Upper lobe of right lung (tissue), 1 donor: ENCODE measurements at regions not wholly inside any gene's neighbourhood (a gene's known extent, or its start where the extent isn't known, plus 50 kb on each side); places are given as distances from the start of the nearest gene placed in this dataset.
"Not testable (repeated sequence)": the region's sequence is repeated elsewhere in the genome, so short reads cannot be mapped to it uniquely, and the experiment has no call there.

ENCODE experiments used
- ATAC-seq: fragments of 200-7000 bp; cut with Tn5 transposase; one replicate; pipeline ENCODE4 v1.9.1; 2020; ENCODE audit warnings: mild to moderate bottlenecking, moderate library complexity
- DNase-seq: peaks from one replicate; pipeline ENCODE4 v3.0.0-alpha.2; 2020
- H3K27ac ChIP-seq: fragments of 200-600 bp; one replicate; pipeline ENCODE4 v1.8.0; 2022
- H3K27me3 ChIP-seq: fragments of 200-600 bp; one replicate; pipeline ENCODE4 v1.8.0; 2022; ENCODE audit warnings: mild to moderate bottlenecking
- H3K36me3 ChIP-seq: fragments of 200-600 bp; one replicate; pipeline ENCODE4 v1.8.0; 2022
- H3K4me1 ChIP-seq: fragments of 200-600 bp; one replicate; pipeline ENCODE4 v1.8.0; 2022
- H3K4me3 ChIP-seq: fragments of 200-600 bp; one replicate; pipeline ENCODE4 v1.8.0; 2022; ENCODE audit warnings: mild to moderate bottlenecking
- H3K9me3 ChIP-seq: fragments of 200-600 bp; one replicate; pipeline ENCODE4 v1.8.0; 2022
- intact Hi-C: fragments of 100-400 bp; cut with DNase I; formaldehyde crosslinking; loops from one replicate; pipeline ENCODE4 v1.11.0; 2022
- TF ChIP-seq, protein P1 (sequence below): fragments of 200-600 bp; IDR thresholded peaks from one replicate; pipeline ENCODE4 v1.8.0; 2022; ENCODE audit warnings: antibody characterized with exemption
- donor health status: DM: no; HTN: yes; CAD: no; lungs with severe emphysema.

DNA sequence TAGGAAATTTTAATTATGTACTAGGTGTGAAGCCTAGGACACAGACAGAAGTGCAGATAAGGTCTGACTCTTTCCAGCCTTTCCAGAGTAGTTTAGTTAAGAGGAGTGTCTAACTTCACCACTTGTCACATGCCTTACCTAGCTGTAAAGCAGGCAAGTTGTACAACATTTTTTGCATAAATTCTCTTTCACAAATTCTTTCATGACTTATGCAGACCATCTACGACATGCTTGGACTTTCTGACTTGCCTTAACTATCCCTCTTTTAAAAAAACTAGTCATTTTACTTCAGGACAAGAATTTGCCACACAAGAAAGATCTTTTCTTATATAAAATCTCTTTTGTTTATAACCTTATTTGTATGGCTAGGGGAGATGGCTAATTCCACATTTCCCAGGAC, 1273.6 kb upstream of the SLC39A10 start:
- intact Hi-C loops, result no loop called here
- no peak overlapping the region for H3K4me3 ChIP-seq
- H3K27me3 ChIP-seq, result no peaks in the 10 kb centered on the region
- no peaks in the 10 kb centered on the region for H3K4me1 ChIP-seq
- H3K9me3 ChIP-seq, result no peaks in the 10 kb centered on the region
- H3K36me3 ChIP-seq, result no peaks in the 10 kb centered on the region
- ATAC-seq (no peak), DNase-seq (no peak)
- H3K27ac ChIP-seq, result no peak overlapping the region
- TF ChIP-seq, protein P1, sequence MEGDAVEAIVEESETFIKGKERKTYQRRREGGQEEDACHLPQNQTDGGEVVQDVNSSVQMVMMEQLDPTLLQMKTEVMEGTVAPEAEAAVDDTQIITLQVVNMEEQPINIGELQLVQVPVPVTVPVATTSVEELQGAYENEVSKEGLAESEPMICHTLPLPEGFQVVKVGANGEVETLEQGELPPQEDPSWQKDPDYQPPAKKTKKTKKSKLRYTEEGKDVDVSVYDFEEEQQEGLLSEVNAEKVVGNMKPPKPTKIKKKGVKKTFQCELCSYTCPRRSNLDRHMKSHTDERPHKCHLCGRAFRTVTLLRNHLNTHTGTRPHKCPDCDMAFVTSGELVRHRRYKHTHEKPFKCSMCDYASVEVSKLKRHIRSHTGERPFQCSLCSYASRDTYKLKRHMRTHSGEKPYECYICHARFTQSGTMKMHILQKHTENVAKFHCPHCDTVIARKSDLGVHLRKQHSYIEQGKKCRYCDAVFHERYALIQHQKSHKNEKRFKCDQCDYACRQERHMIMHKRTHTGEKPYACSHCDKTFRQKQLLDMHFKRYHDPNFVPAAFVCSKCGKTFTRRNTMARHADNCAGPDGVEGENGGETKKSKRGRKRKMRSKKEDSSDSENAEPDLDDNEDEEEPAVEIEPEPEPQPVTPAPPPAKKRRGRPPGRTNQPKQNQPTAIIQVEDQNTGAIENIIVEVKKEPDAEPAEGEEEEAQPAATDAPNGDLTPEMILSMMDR, result no peak

DNA sequence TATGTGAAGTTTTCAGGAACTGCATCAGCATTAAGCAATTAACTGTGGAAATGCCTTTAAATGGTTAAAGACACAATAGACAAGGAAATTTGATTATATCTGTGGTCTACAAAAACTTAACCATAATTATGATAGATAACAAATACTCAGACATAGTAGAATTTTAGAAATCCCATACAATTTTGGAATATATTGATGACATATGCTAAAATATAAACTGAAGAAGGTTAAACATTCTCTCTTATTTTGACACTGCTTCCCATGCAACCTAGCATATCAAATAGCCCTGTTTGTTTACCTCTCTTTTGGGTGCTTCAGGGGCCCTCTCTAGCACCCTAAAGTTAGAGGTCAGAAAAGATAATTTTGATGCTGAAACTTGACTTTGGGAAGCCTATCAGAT, 1274.8 kb upstream of the SLC39A10 start:
- TF ChIP-seq, protein P1, result no peak
- Histone ChIP-seq H3K36me3 (no peaks in the 10 kb centered on the region), H3K27ac (no peak overlapping the region), H3K4me1 (no peaks in the 10 kb centered on the region), H3K4me3 (no peak overlapping the region), H3K9me3 (no peaks in the 10 kb centered on the region), H3K27me3 (no peaks in the 10 kb centered on the region)
- DNase-seq, result no peak
- no peak for ATAC-seq
- intact Hi-C loops, result no loop called here

- TF ChIP-seq, protein P1, result no peak
- DNase-seq (no peak), ATAC-seq (no peak)
- H3K4me1 ChIP-seq, result no peaks in the 10 kb centered on the region
- H3K27me3 ChIP-seq, result no peaks in the 10 kb centered on the region
- intact Hi-C loops, result no loop called here
- no peak overlapping the region for H3K27ac ChIP-seq
- no peak overlapping the region for H3K4me3 ChIP-seq
- H3K9me3 ChIP-seq, result no peaks in the 10 kb centered on the region
- H3K36me3 ChIP-seq, result no peaks in the 10 kb centered on the region
Measured at GRCh38 chr2:194380011-194380410, 1277.0 kb upstream of the SLC39A10 start.

DNA sequence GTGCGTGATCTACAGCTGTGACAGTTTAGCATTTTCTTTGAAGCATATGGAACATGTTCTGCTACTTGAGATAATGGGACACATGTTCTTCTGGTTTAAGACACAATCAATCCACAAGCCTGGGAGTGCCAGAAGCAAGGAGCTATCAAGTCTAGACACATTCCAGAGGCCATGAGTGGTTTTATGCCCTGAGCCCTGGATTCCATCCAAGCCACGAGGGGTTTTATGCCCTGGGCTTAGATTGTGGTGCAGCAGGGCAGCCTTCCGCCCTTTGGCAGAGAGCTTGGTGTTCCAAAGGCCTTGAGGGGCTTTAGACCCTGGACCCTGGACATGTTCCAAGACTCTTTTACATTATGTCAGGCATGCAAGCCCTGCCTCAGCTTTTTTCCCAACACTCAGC, 1289.6 kb upstream of the SLC39A10 start:
- H3K4me1 ChIP-seq, H3K4me3 ChIP-seq, DNase-seq, intact Hi-C loops, H3K27ac ChIP-seq, H3K9me3 ChIP-seq, H3K36me3 ChIP-seq, H3K27me3 ChIP-seq, ATAC-seq: not testable (repeated sequence)

DNA sequence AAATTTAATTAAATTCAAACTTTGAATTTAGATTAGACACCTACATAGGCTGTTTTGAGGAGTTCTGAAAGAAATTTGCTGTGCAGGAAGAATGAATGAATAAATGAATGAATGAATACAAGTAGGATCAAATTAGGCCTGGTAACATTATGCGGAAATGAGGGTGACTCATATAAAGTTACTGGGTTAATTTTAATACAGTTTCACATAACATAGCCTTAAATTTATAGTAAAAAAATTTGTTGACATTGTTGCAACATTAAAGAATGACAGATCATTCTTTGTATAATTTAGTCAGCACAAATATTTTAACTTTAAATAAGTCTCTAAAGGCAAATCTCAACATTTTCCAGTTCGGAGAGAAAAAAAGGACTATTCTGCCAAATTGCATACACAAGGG, 1293.1 kb upstream of the SLC39A10 start:
- no peak overlapping the region for H3K27ac ChIP-seq
- no peaks in the 10 kb centered on the region for H3K36me3 ChIP-seq
- intact Hi-C loops, result no loop called here
- H3K4me1 ChIP-seq, result no peaks in the 10 kb centered on the region
- H3K4me3 ChIP-seq, result no peak overlapping the region
- ATAC-seq, result no peak
- H3K27me3 ChIP-seq, result no peaks in the 10 kb centered on the region
- no peaks in the 10 kb centered on the region for H3K9me3 ChIP-seq
- DNase-seq, result no peak
- TF ChIP-seq, protein P1, result no peak

- Histone ChIP-seq H3K27me3 (no peaks in the 10 kb centered on the region), H3K36me3 (no peaks in the 10 kb centered on the region), H3K9me3 (no peaks in the 10 kb centered on the region), H3K4me3 (no peak overlapping the region), H3K27ac (no peak overlapping the region), H3K4me1 (no peaks in the 10 kb centered on the region)
- TF ChIP-seq, protein P1, result no peak
- ATAC-seq, result no peak
- no peak for DNase-seq
- intact Hi-C loops, result no loop called here
Measured at GRCh38 chr2:194363295-194363694, 1293.7 kb upstream of the SLC39A10 start.
